ENCODE measurements at regions not wholly inside any gene's neighbourhood (a gene's known extent, or its start where the extent isn't known, plus 50 kb on each side); places are given as distances from the start of the nearest gene placed in this dataset.

GRCh38 chr12:14225064-14225463, 140.4 kb upstream of the ATF7IP start:
- no peak for TF ChIP-seq CTCF (IDR thresholded peaks at IDR 0.05)
- no peak for TF ChIP-seq POLR2A (IDR thresholded peaks at IDR 0.05)

Data from Peyer's patch (tissue), 4 donors.